Endothelial cell of umbilical vein (primary cell): ENCODE measurements at regions not wholly inside any gene's neighbourhood (a gene's known extent, or its start where the extent isn't known, plus 50 kb on each side); places are given as distances from the start of the nearest gene placed in this dataset.

ENCODE experiments used
- BruUV-seq: library from RNA; stranded (reverse); fragments of 400-500 nt; replicated peaks from 2 replicates; lab custom pipeline; 2021; lab: Mats Ljungman, UMichigan
- CTCF ChIA-PET: fragments of 300-600, 350-600 bp; sonication (Branson Sonifier 250); formaldehyde crosslinking; loops from one replicate; lab custom pipeline; 2021; ENCODE audit warnings: antibody characterized with exemption, inconsistent platforms; lab: Charles Lee
- POLR2A ChIA-PET: fragments of 300-600, 350-600 bp; sonication (Branson Sonifier 250); formaldehyde crosslinking; loops from one replicate; lab custom pipeline; 2021; ENCODE audit warnings: antibody characterized with exemption, inconsistent platforms; lab: Charles Lee
- DNase-seq: peaks from one replicate; pipeline ENCODE4 v3.0.0-alpha.2; 2011; ENCODE audit warnings: low read depth, low spot score
- FAIRE-seq: peaks from 2 replicates; lab custom pipeline; 2011; peaks lifted over from hg19 to GRCh38; lab: Jason Lieb, UNC
- H2AFZ ChIP-seq: 2 replicates; pipeline ENCODE4 v1.6.0; 2012; ENCODE audit warnings: low read depth, low read length, control low read depth, inconsistent platforms
- H3K27ac ChIP-seq: 2 replicates; pipeline ENCODE4 v1.5.1; 2011; ENCODE audit warnings: low read depth, mild to moderate bottlenecking, control low read depth, low read length, moderate library complexity; ENCODE audit not compliant: insufficient read depth
- H3K27me3 ChIP-seq, 2 experiments: 2 replicates each; pipeline versions ENCODE4 v1.6.0 to v1.6.1; 2011; ENCODE audit warnings: low read length in 2 of 2, mixed read lengths in 1 of 2; ENCODE audit not compliant: control insufficient read depth in 2 of 2, insufficient read depth in 2 of 2
- H3K36me3 ChIP-seq, 2 experiments: 2 replicates in 1 of 2; 3 replicates in 1 of 2; pipeline ENCODE4 v1.5.1; 2011; ENCODE audit warnings: low read length in 2 of 2, mild to moderate bottlenecking in 1 of 2, moderate library complexity in 1 of 2; ENCODE audit not compliant: control insufficient read depth in 2 of 2, insufficient read depth in 2 of 2; ENCODE audit errors: extremely low read depth in 1 of 2
- H3K4me1 ChIP-seq: 3 replicates; pipeline ENCODE4 v1.5.1; 2011; ENCODE audit warnings: mild to moderate bottlenecking, low read length; ENCODE audit not compliant: control insufficient read depth, insufficient read depth; ENCODE audit errors: extremely low read depth
- H3K4me2 ChIP-seq: 2 replicates; pipeline ENCODE4 v1.6.1; 2011; ENCODE audit warnings: low read length, control low read depth, mixed read lengths; ENCODE audit not compliant: insufficient read depth
- H3K4me3 ChIP-seq, 3 experiments: fragments of 200-600 bp in 1 of 3; sonication (generic), shearing (Covaris generic) in 1 of 3; replicated peaks in 1 of 3; 2 replicates each; pipeline ENCODE4 v1.5.1; 2011 to 2016; ENCODE audit warnings: control low read depth in 3 of 3, low read length in 3 of 3, mild to moderate bottlenecking in 2 of 3, inconsistent platforms in 1 of 3, low read depth in 1 of 3, moderate library complexity in 1 of 3; ENCODE audit not compliant: insufficient read depth in 1 of 3
- H3K79me2 ChIP-seq: 2 replicates; pipeline ENCODE4 v1.6.0; 2012; ENCODE audit warnings: low read length, inconsistent platforms; ENCODE audit not compliant: control insufficient read depth, insufficient read depth
- H3K9ac ChIP-seq: replicated peaks from 2 replicates; pipeline ENCODE3; 2011; ENCODE audit warnings: low read length, control low read depth; ENCODE audit not compliant: insufficient read depth; ENCODE audit errors: extremely low read depth
- H3K9me1 ChIP-seq: replicated peaks from 3 replicates; pipeline ENCODE4 v1.6.0; 2011; ENCODE audit warnings: mild to moderate bottlenecking, low read length; ENCODE audit not compliant: control insufficient read depth, insufficient read depth; ENCODE audit errors: extremely low read depth
- H3K9me3 ChIP-seq: replicated peaks from 2 replicates; pipeline ENCODE4 v1.5.1; 2012; ENCODE audit warnings: low read length, inconsistent platforms; ENCODE audit not compliant: control insufficient read depth, insufficient read depth
- H4K20me1 ChIP-seq: replicated peaks from 2 replicates; pipeline ENCODE3; 2011; ENCODE audit warnings: mild to moderate bottlenecking, low read length; ENCODE audit not compliant: control insufficient read depth, insufficient read depth; ENCODE audit errors: extremely low read depth
- EZH2 ChIP-seq: IDR thresholded peaks from 2 replicates; pipeline ENCODE4 v1.6.1; 2012; ENCODE audit warnings: borderline replicate concordance, low read depth, mild to moderate bottlenecking, moderate library complexity, low read length, inconsistent platforms; ENCODE audit not compliant: severe bottlenecking
- FOS ChIP-seq: IDR thresholded peaks from 2 replicates; pipeline ENCODE4 v1.6.1; 2011; ENCODE audit warnings: mild to moderate bottlenecking, low read length, moderate library complexity, borderline replicate concordance; ENCODE audit not compliant: insufficient read depth
- GATA2 ChIP-seq: IDR thresholded peaks from 2 replicates; pipeline ENCODE4 v1.7.0; 2011; ENCODE audit warnings: low read depth, mild to moderate bottlenecking, moderate library complexity, mixed read lengths, low read length; ENCODE audit not compliant: insufficient read length, insufficient read depth
- JUN ChIP-seq: IDR thresholded peaks from 2 replicates; pipeline ENCODE4 v1.6.1; 2011; ENCODE audit warnings: borderline replicate concordance, low read depth; ENCODE audit not compliant: insufficient read length, insufficient read depth
- MYC ChIP-seq: IDR thresholded peaks from one replicate; pipeline ENCODE4 v1.6.1; 2011; ENCODE audit warnings: mild to moderate bottlenecking, low read depth, low read length
- POLR2A ChIP-seq: IDR thresholded peaks from 2 replicates; pipeline ENCODE4 v1.6.1; 2012; ENCODE audit warnings: low read depth, mild to moderate bottlenecking, control low read depth, low read length
- POLR2AphosphoS5 ChIP-seq: IDR thresholded peaks from 2 replicates; pipeline ENCODE4 v1.6.1; 2012; ENCODE audit warnings: low read depth, mild to moderate bottlenecking, control low read depth, low read length, moderate library complexity; ENCODE audit not compliant: insufficient read depth
- dilution Hi-C: fragments of 300-500 bp; cut with MboI; formaldehyde crosslinking; loops from one replicate; pipeline ENCODE4 v1.15.0; 2019; ENCODE audit warnings: low sequenced_read_pairs; ENCODE audit not compliant: extremely low pct_ligation_motif_present
- intact Hi-C: fragments of 100-400 bp; cut with micrococcal nuclease; formaldehyde crosslinking; loops from one replicate; pipeline ENCODE4 v1.10.0; 2022
- TF ChIP-seq, protein P1 (sequence below), 2 donors: IDR thresholded peaks; 1 replicate in 1 of 2; 2 replicates in 1 of 2; pipeline ENCODE4 v1.5.1; 2011; ENCODE audit warnings: low read length in 2 of 2, mild to moderate bottlenecking in 2 of 2, moderate library complexity in 2 of 2, control low read depth in 1 of 2, inconsistent platforms in 1 of 2, low read depth in 1 of 2; ENCODE audit not compliant: insufficient read depth in 1 of 2; ENCODE audit errors: extremely low read depth in 1 of 2
- TF ChIP-seq, protein P2 (sequence below): IDR thresholded peaks from 2 replicates; pipeline ENCODE4 v1.6.1; 2011; ENCODE audit not compliant: insufficient read depth, insufficient read length

DNA sequence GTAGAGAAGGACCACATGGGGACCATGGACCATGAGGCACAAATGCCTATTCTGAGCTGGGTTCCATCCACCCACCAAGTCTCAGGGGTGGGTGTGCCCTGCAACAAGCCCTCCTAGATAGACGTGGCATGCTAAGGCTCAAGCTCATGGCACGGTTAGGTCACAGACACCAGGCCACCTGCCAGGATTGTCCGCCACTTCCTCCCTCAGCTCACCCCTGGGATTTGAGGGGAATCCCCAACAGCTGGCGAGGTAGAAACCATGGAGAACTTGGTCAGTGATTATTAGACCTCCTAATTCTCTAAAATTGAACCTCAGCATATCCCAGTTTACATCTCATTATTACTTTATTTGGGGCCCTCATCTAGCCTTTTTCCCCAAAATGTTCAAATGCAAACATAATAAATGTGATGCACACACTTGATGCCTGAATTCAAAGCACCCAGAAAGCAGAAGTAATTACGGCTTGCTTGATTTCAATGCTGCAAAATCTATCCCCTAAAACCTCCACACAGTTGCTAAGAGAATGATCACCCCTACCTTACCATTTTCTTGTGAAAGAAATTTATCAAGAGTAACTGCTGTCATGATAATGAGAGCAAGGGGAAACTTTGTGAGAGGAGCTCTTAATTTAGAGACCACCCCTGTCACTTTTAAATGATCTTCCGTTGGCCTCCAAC is 366.6 kb upstream of the PFKP start:
- Histone ChIP-seq H4K20me1 (no peaks in the 10 kb centered on the region), H3K4me1 (no peaks in the 10 kb centered on the region), H3K9ac (no peak overlapping the region), H3K79me2 (no peaks in the 10 kb centered on the region), H3K9me3 (peaks cover 4% of the 10 kb centered on the region), H3K9me1 (no peaks in the 10 kb centered on the region), H2AFZ (no peak overlapping the region), H3K4me2 (no peak overlapping the region), H3K27ac (no peak overlapping the region), H3K27me3 (no peaks in the 10 kb centered on the region), H3K4me3 (no peak overlapping the region), H3K36me3 (no peaks in the 10 kb centered on the region)
- CTCF ChIA-PET = no interaction called here
- TF ChIP-seq JUN = no peak
- TF ChIP-seq GATA2 = no peak
- TF ChIP-seq, protein P1, sequence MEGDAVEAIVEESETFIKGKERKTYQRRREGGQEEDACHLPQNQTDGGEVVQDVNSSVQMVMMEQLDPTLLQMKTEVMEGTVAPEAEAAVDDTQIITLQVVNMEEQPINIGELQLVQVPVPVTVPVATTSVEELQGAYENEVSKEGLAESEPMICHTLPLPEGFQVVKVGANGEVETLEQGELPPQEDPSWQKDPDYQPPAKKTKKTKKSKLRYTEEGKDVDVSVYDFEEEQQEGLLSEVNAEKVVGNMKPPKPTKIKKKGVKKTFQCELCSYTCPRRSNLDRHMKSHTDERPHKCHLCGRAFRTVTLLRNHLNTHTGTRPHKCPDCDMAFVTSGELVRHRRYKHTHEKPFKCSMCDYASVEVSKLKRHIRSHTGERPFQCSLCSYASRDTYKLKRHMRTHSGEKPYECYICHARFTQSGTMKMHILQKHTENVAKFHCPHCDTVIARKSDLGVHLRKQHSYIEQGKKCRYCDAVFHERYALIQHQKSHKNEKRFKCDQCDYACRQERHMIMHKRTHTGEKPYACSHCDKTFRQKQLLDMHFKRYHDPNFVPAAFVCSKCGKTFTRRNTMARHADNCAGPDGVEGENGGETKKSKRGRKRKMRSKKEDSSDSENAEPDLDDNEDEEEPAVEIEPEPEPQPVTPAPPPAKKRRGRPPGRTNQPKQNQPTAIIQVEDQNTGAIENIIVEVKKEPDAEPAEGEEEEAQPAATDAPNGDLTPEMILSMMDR (IDR thresholded peaks at IDR 0.05; ENCODE audit: extremely low read depth in 1 of 2, insufficient read depth in 1 of 2, low read depth in 1 of 2, low read length in 2 of 2) = no peak
- no peak for TF ChIP-seq MYC
- TF ChIP-seq FOS = no peak
- TF ChIP-seq EZH2 = no peak
- no peak for TF ChIP-seq POLR2A
- no peak for TF ChIP-seq POLR2AphosphoS5
- TF ChIP-seq, protein P2, sequence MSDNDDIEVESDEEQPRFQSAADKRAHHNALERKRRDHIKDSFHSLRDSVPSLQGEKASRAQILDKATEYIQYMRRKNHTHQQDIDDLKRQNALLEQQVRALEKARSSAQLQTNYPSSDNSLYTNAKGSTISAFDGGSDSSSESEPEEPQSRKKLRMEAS = no peak
- BruUV-seq = no TSS peak
- intact Hi-C loops = no loop called here
- FAIRE-seq (no peak), DNase-seq (no peak)
- POLR2A ChIA-PET = no interaction called here
- dilution Hi-C loops = no loop called here
